Psoas muscle (tissue), 7 donors: ENCODE measurements at regions not wholly inside any gene's neighbourhood (a gene's known extent, or its start where the extent isn't known, plus 50 kb on each side); places are given as distances from the start of the nearest gene placed in this dataset.

ENCODE experiments used
- ATAC-seq, 4 donors: fragments of 200-7000 bp; cut with Tn5 transposase; one replicate each; pipeline ENCODE4 v1.9.1; 2020; ENCODE audit warnings: moderate library complexity in 3 of 4, mild to moderate bottlenecking in 2 of 4
- DNase-seq, 2 donors: peaks; one replicate each; pipeline ENCODE4 v3.0.0-alpha.2; 2020
- H3K27ac ChIP-seq: fragments of 200-600 bp; one replicate; pipeline ENCODE4 v1.8.0; 2022
- H3K27me3 ChIP-seq, 3 donors: fragments of 200-600 bp in 1 of 3; one replicate each; pipeline versions ENCODE4 v1.6.1 to v1.8.0; 2013 to 2022; ENCODE audit warnings: low read length in 2 of 3, mild to moderate bottlenecking in 2 of 3, moderate library complexity in 1 of 3; ENCODE audit not compliant: insufficient read depth in 3 of 3
- H3K36me3 ChIP-seq, 2 donors: fragments of 200-600 bp in 1 of 2; one replicate each; pipeline versions ENCODE4 v1.6.1 to v1.8.0; 2013 to 2022; ENCODE audit warnings: low read depth in 1 of 2, mild to moderate bottlenecking in 1 of 2, moderate library complexity in 1 of 2; ENCODE audit not compliant: insufficient read depth in 1 of 2
- H3K4me1 ChIP-seq: fragments of 200-600 bp; one replicate; pipeline ENCODE4 v1.8.0; 2022
- H3K4me3 ChIP-seq: fragments of 200-600 bp; one replicate; pipeline ENCODE4 v1.8.0; 2022; ENCODE audit warnings: mild to moderate bottlenecking
- H3K9me3 ChIP-seq: fragments of 200-600 bp; one replicate; pipeline ENCODE4 v1.8.0; 2022
- CTCF ChIP-seq: fragments of 200-600 bp; IDR thresholded peaks from one replicate; pipeline ENCODE4 v1.8.0; 2022; ENCODE audit warnings: antibody characterized with exemption
- WGBS, 3 donors: extraction: QIAGEN DNeasy Blood & Tissue Kit; methylation state at CpG; one replicate each; pipeline versions ENCODE4 v1.1.6 to v1.1.7; 2013; 5-methylcytosine and 5-hydroxymethylcytosine counted together
- intact Hi-C, 2 donors: fragments of 100-400 bp; cut with DNase I; formaldehyde crosslinking; loops; one replicate each; pipeline versions ENCODE4 v1.11.0 to v1.14.2; 2022
- donor health status: healthy with polysubstance abuse.
- donor health status: DM: no; HTN: no; CAD: no; lungs with moderate emphysema.
- donor health status: Bipolar disorder and iron deficiency.
- donor health status: healthy.
- donor health status: DM: yes; HTN: yes; CAD: no.
- donor health status: DM: no; HTN: no; CAD: no.
- donor health status: DM: yes; HTN: yes; CAD: no.

GRCh38 chr1:72336776-72337175 is 54.4 kb upstream of the NEGR1 start:
- DNase-seq (no peak), ATAC-seq (no peak)
- Histone ChIP-seq H3K36me3 (no peaks in the 10 kb centered on the region), H3K4me1 (no peaks in the 10 kb centered on the region), H3K27ac (no peak overlapping the region), H3K27me3 (no peaks in the 10 kb centered on the region), H3K9me3 (no peaks in the 10 kb centered on the region), H3K4me3 (no peak overlapping the region)
- 90 to 92% methylated on average over 1 of the region's 1 CpG; no CpG with 5 or more reads in 1 of the 3 donors for WGBS, 3 donors
- intact Hi-C loops: no loop called here
- no peak for TF ChIP-seq CTCF
